ENCODE measurements at regions not wholly inside any gene's neighbourhood (a gene's known extent, or its start where the extent isn't known, plus 50 kb on each side); places are given as distances from the start of the nearest gene placed in this dataset.

DNA sequence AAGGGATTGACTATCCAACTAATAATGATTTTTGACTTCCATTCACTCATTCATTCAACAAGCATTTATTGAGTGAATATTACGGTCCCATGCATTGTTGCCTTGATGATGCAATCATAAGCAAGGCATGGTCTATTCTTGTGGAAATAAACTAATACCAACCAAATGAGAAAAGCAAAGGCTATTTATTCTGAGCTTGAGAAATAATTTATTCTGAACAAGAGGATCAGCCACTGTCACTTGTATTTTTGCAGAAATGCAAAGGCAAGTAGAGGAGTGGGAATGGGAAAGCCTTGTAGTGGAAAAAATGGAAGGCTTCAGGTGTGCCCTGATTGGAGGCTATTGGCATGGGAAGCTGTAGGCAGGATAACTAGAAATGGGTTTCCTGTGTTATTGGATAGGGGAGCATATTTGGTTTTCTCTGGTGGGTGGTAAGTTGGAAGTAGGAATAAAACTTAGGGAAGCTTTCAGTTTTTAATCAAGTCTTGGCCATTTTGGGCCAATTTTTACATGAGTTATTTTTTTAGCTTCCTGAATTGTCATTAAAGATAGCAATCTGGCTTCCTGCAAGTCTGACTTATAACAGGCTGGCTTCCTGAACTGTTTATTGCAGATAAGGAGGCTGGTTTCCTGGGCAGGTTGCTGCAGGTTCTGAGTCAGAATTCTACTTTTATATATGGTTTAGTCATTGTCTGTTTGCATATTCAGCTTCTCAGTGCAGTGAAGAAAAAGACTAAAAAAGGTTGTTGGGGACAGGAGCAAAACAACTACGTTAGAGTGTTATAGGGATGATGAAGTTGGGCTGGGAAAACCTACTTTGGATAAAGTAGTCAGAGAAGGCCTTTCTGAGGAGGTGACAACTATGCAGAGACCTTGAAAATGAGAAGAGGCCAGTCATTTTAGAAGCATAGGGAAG is 106.7 kb downstream of the APIP start:
- TF ChIP-seq POLR2A (IDR thresholded peaks at IDR 0.05) = no peak
- TF ChIP-seq, protein P1, sequence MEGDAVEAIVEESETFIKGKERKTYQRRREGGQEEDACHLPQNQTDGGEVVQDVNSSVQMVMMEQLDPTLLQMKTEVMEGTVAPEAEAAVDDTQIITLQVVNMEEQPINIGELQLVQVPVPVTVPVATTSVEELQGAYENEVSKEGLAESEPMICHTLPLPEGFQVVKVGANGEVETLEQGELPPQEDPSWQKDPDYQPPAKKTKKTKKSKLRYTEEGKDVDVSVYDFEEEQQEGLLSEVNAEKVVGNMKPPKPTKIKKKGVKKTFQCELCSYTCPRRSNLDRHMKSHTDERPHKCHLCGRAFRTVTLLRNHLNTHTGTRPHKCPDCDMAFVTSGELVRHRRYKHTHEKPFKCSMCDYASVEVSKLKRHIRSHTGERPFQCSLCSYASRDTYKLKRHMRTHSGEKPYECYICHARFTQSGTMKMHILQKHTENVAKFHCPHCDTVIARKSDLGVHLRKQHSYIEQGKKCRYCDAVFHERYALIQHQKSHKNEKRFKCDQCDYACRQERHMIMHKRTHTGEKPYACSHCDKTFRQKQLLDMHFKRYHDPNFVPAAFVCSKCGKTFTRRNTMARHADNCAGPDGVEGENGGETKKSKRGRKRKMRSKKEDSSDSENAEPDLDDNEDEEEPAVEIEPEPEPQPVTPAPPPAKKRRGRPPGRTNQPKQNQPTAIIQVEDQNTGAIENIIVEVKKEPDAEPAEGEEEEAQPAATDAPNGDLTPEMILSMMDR (IDR thresholded peaks at IDR 0.05) = no peak
